ENCODE measurements at regions not wholly inside any gene's neighbourhood (a gene's known extent, or its start where the extent isn't known, plus 50 kb on each side); places are given as distances from the start of the nearest gene placed in this dataset.

- Histone ChIP-seq H3K36me3 (ENCODE audit: control insufficient read depth in 2 of 2, extremely low read depth in 1 of 2, insufficient read depth in 2 of 2, low read length in 2 of 2) (no peaks in the 10 kb centered on the region), H3K27ac (ENCODE audit: control insufficient read depth, insufficient read depth, low read length) (no peak overlapping the region), H3K4me1 (ENCODE audit: control insufficient read depth, extremely low read depth, insufficient read depth, low read length) (no peaks in the 10 kb centered on the region), H4K20me1 (ENCODE audit: control insufficient read depth, extremely low read depth, insufficient read depth, low read length) (no peaks in the 10 kb centered on the region), H3K79me2 (ENCODE audit: control insufficient read depth, insufficient read depth, low read length) (no peaks in the 10 kb centered on the region), H3K9me3 (ENCODE audit: control insufficient read depth, low read depth, low read length) (no peaks in the 10 kb centered on the region), H3K9ac (ENCODE audit: control insufficient read depth, extremely low read depth, insufficient read depth, low read length) (no peak overlapping the region), H3K27me3 (ENCODE audit: control insufficient read depth, extremely low read depth, insufficient read depth, low read length) (no peaks in the 10 kb centered on the region), H3K4me3 (ENCODE audit: control insufficient read depth in 2 of 3, extremely low read depth in 1 of 3, insufficient read depth in 2 of 3, low read depth in 1 of 3, low read length in 3 of 3) (no peak overlapping the region), H3K9me1 (ENCODE audit: control insufficient read depth, extremely low read depth, insufficient read depth, low read length) (no peaks in the 10 kb centered on the region), H3K4me2 (ENCODE audit: control insufficient read depth, extremely low read depth, insufficient read depth, low read depth, low read length) (no peak overlapping the region), H2AFZ (ENCODE audit: control insufficient read depth, low read length) (no peak overlapping the region)
- dilution Hi-C loops (cut with MboI; ENCODE audit: extremely low pct_ligation_motif_present, low sequenced_read_pairs) = no loop called here
- TF ChIP-seq EZH2 (IDR thresholded peaks at IDR 0.05; ENCODE audit: low read length) (no peak), CTCF (optimal IDR thresholded peaks at IDR 0.05 in 1 of 3, IDR thresholded peaks at IDR 0.05 in 1 of 3, conservative IDR thresholded peaks at IDR 0.05 in 1 of 3; ENCODE audit: extremely low read depth in 1 of 3, insufficient read depth in 2 of 3, low read length in 3 of 3) (no peak)
- no peak for FAIRE-seq
- no peak for DNase-seq (ENCODE audit: low read depth, low spot score)
These were observed 258.1 kb downstream of the MN1 start for GRCh38 chr22:27543460-27543859.

GRCh38 chr22:27545085-27545484 lies 256.5 kb downstream of the MN1 start:
- TF ChIP-seq EZH2 (IDR thresholded peaks at IDR 0.05; ENCODE audit: low read length) = no peak
- no peak for TF ChIP-seq CTCF (optimal IDR thresholded peaks at IDR 0.05 in 1 of 3, IDR thresholded peaks at IDR 0.05 in 1 of 3, conservative IDR thresholded peaks at IDR 0.05 in 1 of 3; ENCODE audit: extremely low read depth in 1 of 3, insufficient read depth in 2 of 3, low read length in 3 of 3)
- Histone ChIP-seq H2AFZ (ENCODE audit: control insufficient read depth, low read length) (no peak overlapping the region), H3K9ac (ENCODE audit: control insufficient read depth, extremely low read depth, insufficient read depth, low read length) (no peak overlapping the region), H3K4me3 (ENCODE audit: control insufficient read depth in 2 of 3, extremely low read depth in 1 of 3, insufficient read depth in 2 of 3, low read depth in 1 of 3, low read length in 3 of 3) (no peak overlapping the region), H3K9me3 (ENCODE audit: control insufficient read depth, low read depth, low read length) (no peaks in the 10 kb centered on the region), H3K36me3 (ENCODE audit: control insufficient read depth in 2 of 2, extremely low read depth in 1 of 2, insufficient read depth in 2 of 2, low read length in 2 of 2) (no peaks in the 10 kb centered on the region), H3K9me1 (ENCODE audit: control insufficient read depth, extremely low read depth, insufficient read depth, low read length) (no peaks in the 10 kb centered on the region), H3K79me2 (ENCODE audit: control insufficient read depth, insufficient read depth, low read length) (no peaks in the 10 kb centered on the region), H4K20me1 (ENCODE audit: control insufficient read depth, extremely low read depth, insufficient read depth, low read length) (no peaks in the 10 kb centered on the region), H3K27me3 (ENCODE audit: control insufficient read depth, extremely low read depth, insufficient read depth, low read length) (no peaks in the 10 kb centered on the region), H3K27ac (ENCODE audit: control insufficient read depth, insufficient read depth, low read length) (no peak overlapping the region), H3K4me2 (ENCODE audit: control insufficient read depth, extremely low read depth, insufficient read depth, low read depth, low read length) (no peak overlapping the region), H3K4me1 (ENCODE audit: control insufficient read depth, extremely low read depth, insufficient read depth, low read length) (no peaks in the 10 kb centered on the region)
- no peak for FAIRE-seq
- no peak for DNase-seq (ENCODE audit: low read depth, low spot score)
- dilution Hi-C loops (cut with MboI; ENCODE audit: extremely low pct_ligation_motif_present, low sequenced_read_pairs) = no loop called here

Data from keratinocyte (primary cell).